DMS153 treated with DMSO at 0.1 percent for 48 hours (cell line): ENCODE measurements at regions not wholly inside any gene's neighbourhood (a gene's known extent, or its start where the extent isn't known, plus 50 kb on each side); places are given as distances from the start of the nearest gene placed in this dataset.

Source experiments
- DNase-seq: peaks from one replicate; lab custom pipeline; 2025; ENCODE audit not compliant: unreplicated experiment; lab: John Stamatoyannopoulos, UW

GRCh38 chr2:160941290-160941846 lies 218.9 kb upstream of the TANK start:
- no peak for DNase-seq

- no peak for DNase-seq
These were observed 217.6 kb upstream of the TANK start for GRCh38 chr2:160942476-160943142.

GRCh38 chr2:160943414-160943813 lies 216.8 kb upstream of the TANK start:
- no peak for DNase-seq

- DNase-seq: no peak
These were observed 207.6 kb upstream of the TANK start for GRCh38 chr2:160952464-160953254.

GRCh38 chr2:160955578-160955977 lies 204.7 kb upstream of the TANK start:
- no peak for DNase-seq

- DNase-seq: no peak
These were observed 203.9 kb upstream of the TANK start for GRCh38 chr2:160956243-160956802.

- DNase-seq: no peak
These were observed 196.3 kb upstream of the TANK start for GRCh38 chr2:160963957-160964356.

GRCh38 chr2:160967523-160967922 lies 192.7 kb upstream of the TANK start:
- no peak for DNase-seq

- DNase-seq: no peak
These were observed 192.0 kb upstream of the TANK start for GRCh38 chr2:160968183-160968582.

- DNase-seq: peak; percentile 17
These were observed 189.9 kb upstream of the TANK start for GRCh38 chr2:160970052-160970965.

GRCh38 chr2:160973991-160974390 lies 186.2 kb upstream of the TANK start:
- no peak for DNase-seq

GRCh38 chr2:160974803-160975202 lies 185.4 kb upstream of the TANK start:
- no peak for DNase-seq

- DNase-seq: no peak
These were observed 183.4 kb upstream of the TANK start for GRCh38 chr2:160976797-160977196.

- DNase-seq: no peak
These were observed 182.9 kb upstream of the TANK start for GRCh38 chr2:160977376-160977775.

GRCh38 chr2:160977854-160978253 lies 182.4 kb upstream of the TANK start:
- DNase-seq: no peak

- no peak for DNase-seq
These were observed 175.7 kb upstream of the TANK start for GRCh38 chr2:160984426-160985077.

GRCh38 chr2:160989778-160990177 lies 170.4 kb upstream of the TANK start:
- no peak for DNase-seq

- peak; percentile 57 for DNase-seq
These were observed 166.6 kb upstream of the TANK start for GRCh38 chr2:160993654-160994061.

GRCh38 chr2:160994141-160995002 lies 165.9 kb upstream of the TANK start:
- peak; percentile 71 for DNase-seq
